Activated CD8-positive, alpha-beta T cell treated with anti-CD3 and anti-CD28 coated beads for 36 hours (primary cell): ENCODE measurements at regions not wholly inside any gene's neighbourhood (a gene's known extent, or its start where the extent isn't known, plus 50 kb on each side); places are given as distances from the start of the nearest gene placed in this dataset.
"Not testable (repeated sequence)": the region's sequence is repeated elsewhere in the genome, so short reads cannot be mapped to it uniquely, and the experiment has no call there.

Source experiments
- ATAC-seq: fragments of 200-7000 bp; cut with Tn5 transposase; one replicate; pipeline ENCODE4 v1.10.0; 2021; ENCODE audit warnings: mild to moderate bottlenecking, moderate library complexity
- CTCF ChIA-PET: fragments of 350-600 bp; sonication (Branson Sonifier 250); formaldehyde crosslinking; loops from one replicate; lab custom pipeline; 2021; ENCODE audit warnings: antibody characterized with exemption; lab: Charles Lee
- POLR2A ChIA-PET: fragments of 350-600 bp; sonication (Branson Sonifier 250); formaldehyde crosslinking; loops from one replicate; lab custom pipeline; 2021; ENCODE audit warnings: antibody characterized with exemption; lab: Charles Lee
- DNase-seq: peaks from one replicate; pipeline ENCODE4 v3.0.0-alpha.2; 2020
- H3K27ac Mint-ChIP-seq: one replicate; pipeline ENCODE4 v1.8.0; 2021; ENCODE audit warnings: mild to moderate bottlenecking, mixed read lengths
- H3K27me3 Mint-ChIP-seq: one replicate; pipeline ENCODE4 v1.8.0; 2021; ENCODE audit warnings: mixed read lengths
- H3K36me3 Mint-ChIP-seq: one replicate; pipeline ENCODE4 v1.8.0; 2021; ENCODE audit warnings: low read depth, mixed read lengths
- H3K4me1 Mint-ChIP-seq: one replicate; pipeline ENCODE4 v1.8.0; 2021; ENCODE audit warnings: low read depth, mixed read lengths
- H3K4me3 Mint-ChIP-seq: one replicate; pipeline ENCODE4 v1.8.0; 2021; ENCODE audit warnings: mild to moderate bottlenecking, moderate library complexity, mixed read lengths
- H3K9me3 Mint-ChIP-seq: one replicate; pipeline ENCODE4 v1.8.0; 2021; ENCODE audit warnings: mixed read lengths
- intact Hi-C: fragments of 100-400 bp; cut with micrococcal nuclease; formaldehyde crosslinking; loops from one replicate; pipeline ENCODE4 v1.10.0; 2022
- TF ChIP-seq, protein P1 (sequence below): fragments of 200-600 bp; IDR thresholded peaks from one replicate; pipeline ENCODE4 v1.8.0; 2022; ENCODE audit warnings: antibody characterized with exemption, mild to moderate bottlenecking

DNA sequence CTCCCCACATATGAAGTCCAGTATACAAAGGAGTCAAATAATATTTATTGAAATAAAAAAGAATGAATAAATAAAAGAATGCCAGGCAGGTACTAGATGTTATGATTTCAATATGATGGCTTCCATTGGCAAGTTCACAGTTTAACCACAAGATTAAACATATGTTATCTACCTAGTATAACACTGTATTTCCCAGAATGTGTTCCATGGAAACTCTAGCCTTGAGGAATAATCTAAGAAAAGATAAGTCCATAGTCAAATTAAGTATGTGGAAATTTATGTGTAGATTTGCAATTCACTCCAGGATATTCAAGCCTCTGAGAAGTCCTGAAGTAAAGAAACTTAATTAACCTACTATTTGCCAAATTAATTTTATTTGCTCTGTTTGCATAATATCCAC lies 71.1 kb upstream of the FMNL2 start:
- H3K9me3 Mint-ChIP-seq, result peaks cover 9% of the 10 kb centered on the region
- POLR2A ChIA-PET, result no interaction called here
- DNase-seq (no peak), ATAC-seq (no peak)
- H3K27ac Mint-ChIP-seq, result no peak overlapping the region
- no peaks in the 10 kb centered on the region for H3K36me3 Mint-ChIP-seq
- TF ChIP-seq, protein P1, sequence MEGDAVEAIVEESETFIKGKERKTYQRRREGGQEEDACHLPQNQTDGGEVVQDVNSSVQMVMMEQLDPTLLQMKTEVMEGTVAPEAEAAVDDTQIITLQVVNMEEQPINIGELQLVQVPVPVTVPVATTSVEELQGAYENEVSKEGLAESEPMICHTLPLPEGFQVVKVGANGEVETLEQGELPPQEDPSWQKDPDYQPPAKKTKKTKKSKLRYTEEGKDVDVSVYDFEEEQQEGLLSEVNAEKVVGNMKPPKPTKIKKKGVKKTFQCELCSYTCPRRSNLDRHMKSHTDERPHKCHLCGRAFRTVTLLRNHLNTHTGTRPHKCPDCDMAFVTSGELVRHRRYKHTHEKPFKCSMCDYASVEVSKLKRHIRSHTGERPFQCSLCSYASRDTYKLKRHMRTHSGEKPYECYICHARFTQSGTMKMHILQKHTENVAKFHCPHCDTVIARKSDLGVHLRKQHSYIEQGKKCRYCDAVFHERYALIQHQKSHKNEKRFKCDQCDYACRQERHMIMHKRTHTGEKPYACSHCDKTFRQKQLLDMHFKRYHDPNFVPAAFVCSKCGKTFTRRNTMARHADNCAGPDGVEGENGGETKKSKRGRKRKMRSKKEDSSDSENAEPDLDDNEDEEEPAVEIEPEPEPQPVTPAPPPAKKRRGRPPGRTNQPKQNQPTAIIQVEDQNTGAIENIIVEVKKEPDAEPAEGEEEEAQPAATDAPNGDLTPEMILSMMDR, result no peak
- CTCF ChIA-PET, result no interaction called here
- no peaks in the 10 kb centered on the region for H3K4me1 Mint-ChIP-seq
- intact Hi-C loops, result no loop called here
- H3K27me3 Mint-ChIP-seq, result no peaks in the 10 kb centered on the region
- no peak overlapping the region for H3K4me3 Mint-ChIP-seq

DNA sequence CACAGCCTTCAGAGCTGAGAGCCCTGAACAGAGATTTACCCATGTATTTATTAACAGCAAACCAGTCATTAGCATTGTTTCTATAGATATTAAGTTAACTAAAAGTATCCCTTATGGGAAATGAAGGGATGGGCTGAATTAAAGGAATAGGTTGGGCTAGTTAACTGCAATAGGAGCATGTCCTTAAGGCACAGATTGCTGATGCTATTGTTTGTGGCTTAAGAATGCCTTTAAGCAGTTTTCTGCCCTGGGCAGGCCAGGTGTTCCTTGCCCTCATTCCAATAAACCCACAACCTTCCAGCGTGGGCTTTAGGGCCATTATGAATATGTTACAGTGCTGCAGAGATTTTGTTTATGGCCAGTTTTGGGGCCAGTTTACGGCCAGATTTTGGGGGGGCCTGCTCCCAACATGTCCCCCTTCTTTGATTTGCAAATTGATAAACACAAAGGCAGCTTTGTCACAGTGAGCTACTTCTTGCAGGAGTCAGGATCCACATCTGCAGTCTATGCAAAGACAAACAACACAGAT lies 61.2 kb upstream of the FMNL2 start:
- H3K27ac Mint-ChIP-seq, DNase-seq, CTCF ChIA-PET, POLR2A ChIA-PET, H3K36me3 Mint-ChIP-seq, H3K4me3 Mint-ChIP-seq, intact Hi-C loops, H3K4me1 Mint-ChIP-seq, H3K27me3 Mint-ChIP-seq, ATAC-seq: not testable (repeated sequence)
- peaks cover 18% of the 10 kb centered on the region for H3K9me3 Mint-ChIP-seq

DNA sequence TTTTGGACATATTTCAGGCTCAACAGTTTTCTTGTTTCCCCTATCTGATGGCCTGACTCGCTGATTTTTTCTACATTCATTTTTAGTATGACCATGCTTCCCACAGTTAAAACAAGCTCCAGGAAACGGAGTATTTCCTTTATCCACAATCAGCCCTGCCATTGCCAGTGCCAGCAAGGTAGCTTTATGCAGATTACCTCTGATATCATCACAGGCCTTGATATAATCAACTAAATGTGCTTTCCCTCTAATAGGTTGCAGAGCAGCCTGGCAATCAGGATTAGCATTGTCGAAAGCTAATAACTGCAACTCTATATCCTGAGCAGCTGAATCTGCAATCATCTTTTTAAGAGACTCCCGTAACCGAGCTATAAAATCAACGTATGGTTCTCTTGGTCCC lies 57.1 kb upstream of the FMNL2 start:
- intact Hi-C loops, H3K4me3 Mint-ChIP-seq, H3K36me3 Mint-ChIP-seq, H3K4me1 Mint-ChIP-seq, DNase-seq, CTCF ChIA-PET, ATAC-seq, H3K27me3 Mint-ChIP-seq, H3K27ac Mint-ChIP-seq, POLR2A ChIA-PET: not testable (repeated sequence)
- peaks cover 18% of the 10 kb centered on the region for H3K9me3 Mint-ChIP-seq

DNA sequence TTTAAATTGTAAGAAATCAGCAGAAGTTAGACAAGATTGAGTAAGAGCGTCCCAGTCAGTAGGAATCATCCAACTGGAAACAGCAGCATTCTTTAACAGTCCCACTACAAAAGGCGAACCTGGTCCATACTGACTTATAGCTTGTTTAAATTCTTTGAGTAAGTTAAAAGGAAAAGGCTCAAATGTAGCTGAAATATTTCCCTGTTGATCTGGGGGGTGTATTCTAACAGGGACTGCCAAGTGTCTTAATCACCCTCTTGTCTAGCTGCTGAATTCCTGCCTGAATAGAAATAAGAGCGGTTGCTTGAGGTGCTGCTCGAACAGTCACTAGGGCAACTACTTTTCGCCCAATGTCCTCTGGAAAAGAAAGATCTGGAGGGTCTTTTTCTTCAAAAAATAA lies 56.4 kb upstream of the FMNL2 start:
- ChIA-PET POLR2A (no interaction called here), CTCF (no interaction called here)
- TF ChIP-seq, protein P1, result no peak
- H3K27me3 Mint-ChIP-seq, result peaks cover 6% of the 10 kb centered on the region
- H3K4me3 Mint-ChIP-seq, result no peak overlapping the region
- intact Hi-C loops, result no loop called here
- ATAC-seq, result no peak
- no peaks in the 10 kb centered on the region for H3K36me3 Mint-ChIP-seq
- no peaks in the 10 kb centered on the region for H3K4me1 Mint-ChIP-seq
- DNase-seq, result no peak
- no peak overlapping the region for H3K27ac Mint-ChIP-seq
- H3K9me3 Mint-ChIP-seq, result peaks cover 13% of the 10 kb centered on the region

DNA sequence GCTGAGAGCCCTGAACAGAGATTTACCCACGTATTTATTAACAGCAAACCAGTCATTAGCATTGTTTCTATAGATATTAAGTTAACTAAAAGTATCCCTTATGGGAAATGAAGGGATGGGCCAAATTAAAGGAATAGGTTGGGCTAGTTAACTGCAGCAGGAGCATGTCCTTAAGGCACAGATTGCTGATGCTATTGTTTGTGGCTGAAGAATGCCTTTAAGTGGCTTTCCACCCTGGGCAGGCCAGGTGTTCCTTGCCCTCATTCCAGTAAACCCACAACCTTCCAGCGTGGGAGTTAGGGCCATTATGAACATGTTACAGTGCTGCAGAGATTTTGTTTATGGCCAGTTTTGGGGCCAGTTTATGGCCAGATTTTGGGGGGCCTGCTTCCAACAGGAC lies 55.6 kb upstream of the FMNL2 start:
- H3K9me3 Mint-ChIP-seq, CTCF ChIA-PET, H3K27ac Mint-ChIP-seq, H3K36me3 Mint-ChIP-seq, intact Hi-C loops, H3K4me3 Mint-ChIP-seq, H3K4me1 Mint-ChIP-seq, ATAC-seq, DNase-seq, POLR2A ChIA-PET, H3K27me3 Mint-ChIP-seq: not testable (repeated sequence)

DNA sequence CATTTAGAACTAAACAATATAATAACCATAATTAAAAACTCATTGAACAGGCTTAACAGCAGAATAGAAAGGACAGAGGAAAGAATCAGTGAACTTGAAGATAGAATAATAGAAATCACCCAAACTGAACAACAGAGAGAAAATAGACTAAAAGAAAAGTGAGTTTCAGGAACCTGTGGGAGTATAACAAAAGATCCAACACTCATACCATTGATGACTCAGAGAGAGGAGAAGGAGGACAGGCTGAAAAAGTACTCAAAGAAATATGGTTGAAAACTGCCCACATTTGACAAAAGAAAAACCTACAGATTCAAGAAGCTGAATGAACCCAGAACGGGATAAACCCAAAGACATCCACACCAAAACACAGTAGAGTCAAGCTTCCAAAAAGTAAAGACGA lies 54.2 kb upstream of the FMNL2 start:
- Mint-ChIP-seq H3K27ac (no peak overlapping the region), H3K27me3 (peaks cover 6% of the 10 kb centered on the region), H3K9me3 (peaks cover 3% of the 10 kb centered on the region), H3K4me1 (no peaks in the 10 kb centered on the region), H3K4me3 (no peak overlapping the region), H3K36me3 (no peaks in the 10 kb centered on the region)
- ATAC-seq (no peak), DNase-seq (no peak)
- CTCF ChIA-PET, result no interaction called here
- intact Hi-C loops, result no loop called here
- TF ChIP-seq, protein P1, result no peak
- POLR2A ChIA-PET, result no interaction called here

DNA sequence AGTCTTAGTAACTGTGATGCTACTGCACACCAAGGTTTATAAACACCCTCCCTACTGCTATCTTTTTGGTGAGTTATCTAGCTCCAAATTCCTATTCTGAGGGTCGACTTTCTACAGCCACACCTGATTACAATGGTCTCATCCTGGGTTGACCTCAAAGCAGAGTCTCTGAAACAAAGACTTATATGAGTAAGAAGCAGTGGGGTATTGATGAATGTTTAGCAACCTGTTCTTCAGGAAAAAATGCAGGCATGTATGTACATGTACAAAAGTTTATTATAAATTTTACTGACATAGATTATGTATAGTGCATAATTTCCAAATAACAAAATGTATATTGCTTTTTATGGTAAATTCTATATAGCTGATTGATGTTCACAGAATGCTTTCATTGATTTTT lies 51.6 kb upstream of the FMNL2 start:
- no peaks in the 10 kb centered on the region for H3K4me1 Mint-ChIP-seq
- H3K4me3 Mint-ChIP-seq, result no peak overlapping the region
- no peak overlapping the region for H3K27ac Mint-ChIP-seq
- ATAC-seq, result no peak
- POLR2A ChIA-PET, result no interaction called here
- H3K27me3 Mint-ChIP-seq, result peaks cover 4% of the 10 kb centered on the region
- H3K36me3 Mint-ChIP-seq, result no peaks in the 10 kb centered on the region
- H3K9me3 Mint-ChIP-seq, result peaks cover 2% of the 10 kb centered on the region
- TF ChIP-seq, protein P1, result no peak
- DNase-seq, result no peak
- intact Hi-C loops, result no loop called here
- CTCF ChIA-PET, result no interaction called here
